ENCODE measurements at regions not wholly inside any gene's neighbourhood (a gene's known extent, or its start where the extent isn't known, plus 50 kb on each side); places are given as distances from the start of the nearest gene placed in this dataset.

DNA sequence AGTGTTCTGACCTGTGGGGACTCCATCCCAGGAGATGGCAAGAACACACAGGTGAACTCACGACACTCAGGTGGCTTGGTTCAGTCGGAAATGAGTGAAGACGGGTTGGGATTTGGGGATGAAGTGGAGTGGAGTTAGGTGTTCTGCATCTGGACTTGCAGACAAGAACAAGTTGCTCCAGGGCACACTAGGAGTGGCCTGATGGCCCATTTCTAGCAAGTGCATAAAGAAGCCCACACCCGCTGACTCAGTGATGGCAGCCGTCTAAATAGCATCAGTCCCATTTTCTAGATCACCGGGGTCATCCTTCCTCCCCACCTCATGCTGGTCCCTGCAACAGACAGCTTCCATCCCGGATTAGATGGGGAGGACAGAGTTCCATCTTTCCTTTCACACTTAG is 278.4 kb downstream of the C1orf94 start:
- H3K9ac ChIP-seq (ENCODE audit: insufficient read depth, low read length) = no peak overlapping the region
- TF ChIP-seq CTCF (conservative IDR thresholded peaks at IDR 0.05 in 1 of 2, IDR thresholded peaks at IDR 0.05 in 1 of 2; ENCODE audit: low read depth in 1 of 2, low read length in 2 of 2) = no peak
- TF ChIP-seq EZH2 (IDR thresholded peaks at IDR 0.05; ENCODE audit: low read length, missing control alignments) = no peak
- no peaks in the 10 kb centered on the region for H3K27me3 ChIP-seq (ENCODE audit: control insufficient read depth, insufficient read depth, low read length)
- no peak overlapping the region for H3K4me2 ChIP-seq (ENCODE audit: extremely low read depth, insufficient read depth, low read length)
- no peaks in the 10 kb centered on the region for H4K20me1 ChIP-seq (ENCODE audit: control insufficient read depth, extremely low read depth, insufficient read depth, low read length)
- no peaks in the 10 kb centered on the region for H3K79me2 ChIP-seq (ENCODE audit: control insufficient read depth, insufficient read depth, low read length)
- no peaks in the 10 kb centered on the region for H3K4me1 ChIP-seq (ENCODE audit: control insufficient read depth, extremely low read depth, insufficient read depth, low read length)
- H3K9me3 ChIP-seq (ENCODE audit: control insufficient read depth, insufficient read depth, low read depth, low read length) = no peaks in the 10 kb centered on the region
- DNase-seq (ENCODE audit: low read depth in 2 of 2) = no peak
- H3K36me3 ChIP-seq (ENCODE audit: control insufficient read depth, insufficient read depth, low read length) = no peaks in the 10 kb centered on the region
- H3K27ac ChIP-seq (ENCODE audit: insufficient read depth, low read length) = no peak overlapping the region
- no peak overlapping the region for H3K4me3 ChIP-seq (replicated peaks in 1 of 4; ENCODE audit: control extremely low read depth in 1 of 4, insufficient read depth in 1 of 4, low read depth in 3 of 4, low read length in 4 of 4)
- H2AFZ ChIP-seq (ENCODE audit: low read length) = no peak overlapping the region

GRCh38 chr1:34460193-34460592 is 283.5 kb downstream of the C1orf94 start:
- Histone ChIP-seq H3K4me3 (replicated peaks in 1 of 4; ENCODE audit: control extremely low read depth in 1 of 4, insufficient read depth in 1 of 4, low read depth in 3 of 4, low read length in 4 of 4) (no peak overlapping the region), H3K4me1 (ENCODE audit: control insufficient read depth, extremely low read depth, insufficient read depth, low read length) (no peaks in the 10 kb centered on the region), H4K20me1 (ENCODE audit: control insufficient read depth, extremely low read depth, insufficient read depth, low read length) (no peaks in the 10 kb centered on the region), H3K9me3 (ENCODE audit: control insufficient read depth, insufficient read depth, low read depth, low read length) (no peaks in the 10 kb centered on the region), H2AFZ (ENCODE audit: low read length) (no peak overlapping the region), H3K27me3 (ENCODE audit: control insufficient read depth, insufficient read depth, low read length) (no peaks in the 10 kb centered on the region), H3K27ac (ENCODE audit: insufficient read depth, low read length) (no peak overlapping the region), H3K4me2 (ENCODE audit: extremely low read depth, insufficient read depth, low read length) (no peak overlapping the region), H3K36me3 (ENCODE audit: control insufficient read depth, insufficient read depth, low read length) (no peaks in the 10 kb centered on the region), H3K9ac (ENCODE audit: insufficient read depth, low read length) (no peak overlapping the region), H3K79me2 (ENCODE audit: control insufficient read depth, insufficient read depth, low read length) (no peaks in the 10 kb centered on the region)
- TF ChIP-seq EZH2 (IDR thresholded peaks at IDR 0.05; ENCODE audit: low read length, missing control alignments) = no peak
- TF ChIP-seq CTCF (conservative IDR thresholded peaks at IDR 0.05 in 1 of 2, IDR thresholded peaks at IDR 0.05 in 1 of 2; ENCODE audit: low read depth in 1 of 2, low read length in 2 of 2) = no peak
- no peak for DNase-seq (ENCODE audit: low read depth in 2 of 2)

- no peak overlapping the region for H3K4me2 ChIP-seq (ENCODE audit: extremely low read depth, insufficient read depth, low read length)
- no peak for TF ChIP-seq EZH2 (IDR thresholded peaks at IDR 0.05; ENCODE audit: low read length, missing control alignments)
- TF ChIP-seq CTCF (conservative IDR thresholded peaks at IDR 0.05 in 1 of 2, IDR thresholded peaks at IDR 0.05 in 1 of 2; ENCODE audit: low read depth in 1 of 2, low read length in 2 of 2) = no peak
- H3K9me3 ChIP-seq (ENCODE audit: control insufficient read depth, insufficient read depth, low read depth, low read length) = no peaks in the 10 kb centered on the region
- H3K36me3 ChIP-seq (ENCODE audit: control insufficient read depth, insufficient read depth, low read length) = no peaks in the 10 kb centered on the region
- no peaks in the 10 kb centered on the region for H3K4me1 ChIP-seq (ENCODE audit: control insufficient read depth, extremely low read depth, insufficient read depth, low read length)
- no peak overlapping the region for H3K9ac ChIP-seq (ENCODE audit: insufficient read depth, low read length)
- no peaks in the 10 kb centered on the region for H3K79me2 ChIP-seq (ENCODE audit: control insufficient read depth, insufficient read depth, low read length)
- H3K27ac ChIP-seq (ENCODE audit: insufficient read depth, low read length) = no peak overlapping the region
- no peaks in the 10 kb centered on the region for H3K27me3 ChIP-seq (ENCODE audit: control insufficient read depth, insufficient read depth, low read length)
- no peaks in the 10 kb centered on the region for H4K20me1 ChIP-seq (ENCODE audit: control insufficient read depth, extremely low read depth, insufficient read depth, low read length)
- H3K4me3 ChIP-seq (replicated peaks in 1 of 4; ENCODE audit: control extremely low read depth in 1 of 4, insufficient read depth in 1 of 4, low read depth in 3 of 4, low read length in 4 of 4) = no peak overlapping the region
- no peak overlapping the region for H2AFZ ChIP-seq (ENCODE audit: low read length)
- DNase-seq (ENCODE audit: low read depth in 2 of 2) = no peak
Measured at GRCh38 chr1:34470401-34470800, 284.4 kb upstream of the GJB5 start.
